CD14-positive monocyte (primary cell): ENCODE measurements at regions not wholly inside any gene's neighbourhood (a gene's known extent, or its start where the extent isn't known, plus 50 kb on each side); places are given as distances from the start of the nearest gene placed in this dataset.
A peak's percentile ranks its signal among the peaks of the same experiment; 100 is the strongest.

Experiments
- DNase-seq, 3 donors: peaks; one replicate each; pipeline ENCODE4 v3.0.0-alpha.2; 2011 to 2022
- H2AFZ ChIP-seq: 2 replicates; pipeline ENCODE4 v1.6.0; 2012; ENCODE audit warnings: mild to moderate bottlenecking, low read depth, low read length, inconsistent platforms; ENCODE audit not compliant: insufficient read depth, poor library complexity, severe bottlenecking
- H3K27ac ChIP-seq, 2 donors: 1 replicate in 1 of 2; 2 replicates in 1 of 2; pipeline ENCODE4 v1.5.1; 2012 to 2013; ENCODE audit warnings: low read length in 2 of 2, control low read depth in 1 of 2, inconsistent platforms in 1 of 2, low read depth in 1 of 2, mild to moderate bottlenecking in 1 of 2
- H3K27me3 ChIP-seq, 2 donors: one replicate each; pipeline versions ENCODE4 v1.6.0 to v1.6.1; 2011 to 2013; ENCODE audit warnings: low read length in 2 of 2; ENCODE audit not compliant: control insufficient read depth in 2 of 2, insufficient read depth in 2 of 2
- H3K36me3 ChIP-seq, 2 donors: replicated peaks in 1 of 2; 1 replicate in 1 of 2; 2 replicates in 1 of 2; pipeline versions ENCODE4 v1.5.1 to v1.6.1; 2012 to 2013; ENCODE audit warnings: low read length in 2 of 2, control low read depth in 1 of 2, inconsistent platforms in 1 of 2, mild to moderate bottlenecking in 1 of 2; ENCODE audit not compliant: insufficient read depth in 2 of 2, control insufficient read depth in 1 of 2
- H3K4me1 ChIP-seq, 2 donors: 1 replicate in 1 of 2; 2 replicates in 1 of 2; pipeline versions ENCODE4 v1.5.1 to v1.6.1; 2012 to 2013; ENCODE audit warnings: low read length in 2 of 2, control low read depth in 1 of 2, inconsistent platforms in 1 of 2, mild to moderate bottlenecking in 1 of 2, moderate library complexity in 1 of 2; ENCODE audit not compliant: insufficient read depth in 2 of 2, control insufficient read depth in 1 of 2
- H3K4me2 ChIP-seq: replicated peaks from 2 replicates; pipeline ENCODE3; 2012; ENCODE audit warnings: low read length, moderate library complexity, mild to moderate bottlenecking; ENCODE audit not compliant: poor library complexity, severe bottlenecking; ENCODE audit errors: extremely low read depth
- H3K4me3 ChIP-seq, 3 experiments: fragments of 200-600 bp in 1 of 3; sonication (generic) in 1 of 3; replicated peaks in 1 of 3; 1 replicate in 2 of 3; 2 replicates in 1 of 3; pipeline ENCODE4 v1.5.1; 2011 to 2013; ENCODE audit warnings: low read length in 3 of 3, mild to moderate bottlenecking in 3 of 3, control low read depth in 2 of 3, low read depth in 2 of 3, inconsistent platforms in 1 of 3, moderate library complexity in 1 of 3
- H3K79me2 ChIP-seq: 2 replicates; pipeline ENCODE4 v1.6.0; 2012; ENCODE audit warnings: mild to moderate bottlenecking, control low read depth, inconsistent platforms, low read length, moderate library complexity; ENCODE audit not compliant: insufficient read depth
- H3K9ac ChIP-seq: 2 replicates; pipeline ENCODE4 v1.6.0; 2017; ENCODE audit warnings: low read length, mild to moderate bottlenecking; ENCODE audit not compliant: insufficient read depth, poor library complexity, severe bottlenecking
- H3K9me3 ChIP-seq, 2 donors: replicated peaks in 1 of 2; 1 replicate in 1 of 2; 2 replicates in 1 of 2; pipeline versions ENCODE4 v1.5.1 to v1.6.1; 2012 to 2013; ENCODE audit warnings: low read length in 2 of 2, control low read depth in 1 of 2; ENCODE audit not compliant: control insufficient read depth in 1 of 2, insufficient read depth in 1 of 2
- H4K20me1 ChIP-seq: 2 replicates; pipeline ENCODE4 v1.6.0; 2012; ENCODE audit warnings: mild to moderate bottlenecking, low read length, control low read depth, moderate library complexity; ENCODE audit not compliant: insufficient read depth
- H3K27ac Mint-ChIP-seq, 7 donors: one replicate each; pipeline ENCODE4 v1.8.0; 2020; ENCODE audit warnings: mild to moderate bottlenecking in 7 of 7, mixed read lengths in 7 of 7, moderate library complexity in 6 of 7, inconsistent platforms in 2 of 7
- H3K27me3 Mint-ChIP-seq, 3 donors: one replicate each; pipeline ENCODE4 v1.8.0; 2021 to 2022; ENCODE audit warnings: low read depth in 3 of 3, mild to moderate bottlenecking in 3 of 3, mixed read lengths in 3 of 3, moderate library complexity in 3 of 3, inconsistent platforms in 1 of 3
- H3K36me3 Mint-ChIP-seq, 2 donors: one replicate each; pipeline ENCODE4 v1.8.0; 2020; ENCODE audit warnings: mixed read lengths in 2 of 2, inconsistent platforms in 1 of 2, mild to moderate bottlenecking in 1 of 2
- H3K4me1 Mint-ChIP-seq: one replicate; pipeline ENCODE4 v1.8.0; 2020; ENCODE audit warnings: mild to moderate bottlenecking, mixed read lengths
- H3K4me3 Mint-ChIP-seq, 2 donors: one replicate each; pipeline ENCODE4 v1.8.0; 2020; ENCODE audit warnings: mild to moderate bottlenecking in 2 of 2, mixed read lengths in 2 of 2, moderate library complexity in 1 of 2
- H3K9me3 Mint-ChIP-seq, 7 donors: one replicate each; pipeline ENCODE4 v1.8.0; 2020 to 2022; ENCODE audit warnings: mixed read lengths in 7 of 7, mild to moderate bottlenecking in 6 of 7, moderate library complexity in 6 of 7, inconsistent platforms in 2 of 7
- CTCF ChIP-seq: fragments of 200-600 bp; IDR thresholded peaks from one replicate; pipeline ENCODE4 v1.8.0; 2022; ENCODE audit warnings: antibody characterized with exemption, mild to moderate bottlenecking
- WGBS: methylation state at CpG from one replicate; pipeline ENCODE4 v1.1.5; 2013; ENCODE audit warnings: missing lambda C conversion rate; ENCODE audit not compliant: insufficient coverage; 5-methylcytosine and 5-hydroxymethylcytosine counted together
- intact Hi-C, 2 donors: fragments of 100-400 bp; cut with micrococcal nuclease; formaldehyde crosslinking; loops; one replicate each; pipeline versions ENCODE4 v1.15.0 to v1.15.1; 2023

- WGBS: 92% methylated on average over 6 of the region's 7 CpGs
- Histone ChIP-seq H3K79me2 (peaks cover 11% of the 10 kb centered on the region), H3K27ac (peak overlapping the region in 1 of 2 donors; percentile 17), H3K9ac (no peak overlapping the region), H4K20me1 (no peaks in the 10 kb centered on the region), H3K4me2 (no peak overlapping the region), H2AFZ (no peak overlapping the region), H3K36me3 (no peaks in the 10 kb centered on the region), H3K9me3 (no peaks in the 10 kb centered on the region), H3K4me1 (peaks cover 68 to 75% of the 10 kb centered on the region in 2 donors), H3K4me3 (no peak overlapping the region), H3K27me3 (no peaks in the 10 kb centered on the region)
- peaks cover 0 to 7% (median 0%) of the 10 kb centered on the region in 3 donors for H3K27me3 Mint-ChIP-seq
- no peak overlapping the region for H3K4me3 Mint-ChIP-seq
- no peak for TF ChIP-seq CTCF
- peaks cover 0 to 3% of the 10 kb centered on the region in 2 donors for H3K36me3 Mint-ChIP-seq
- intact Hi-C loops: loop anchor here (5.0 to 10.0 kb wide), 5 partner anchors 88 to 535 kb away; no protein-coding TSS in a partner anchor
- no peak for DNase-seq
- peak overlapping the region in 1 of 7 donors; percentile 26 for H3K27ac Mint-ChIP-seq
- peaks cover 0 to 2% (median 0%) of the 10 kb centered on the region in 7 donors for H3K9me3 Mint-ChIP-seq
- H3K4me1 Mint-ChIP-seq: peaks cover 44% of the 10 kb centered on the region
Observed at GRCh38 chr21:39009587-39010225, 173.5 kb downstream of the PSMG1 start.

GRCh38 chr21:39007985-39008384 is 175.3 kb downstream of the PSMG1 start:
- H3K27me3 Mint-ChIP-seq: peaks cover 0 to 7% (median 0%) of the 10 kb centered on the region in 3 donors
- peaks cover 0 to 3% of the 10 kb centered on the region in 2 donors for H3K36me3 Mint-ChIP-seq
- Histone ChIP-seq H3K4me3 (no peak overlapping the region), H3K4me1 (peaks cover 79 to 81% of the 10 kb centered on the region in 2 donors), H3K36me3 (no peaks in the 10 kb centered on the region), H2AFZ (no peak overlapping the region), H3K27ac (no peak overlapping the region), H3K27me3 (no peaks in the 10 kb centered on the region), H3K79me2 (peaks cover 3% of the 10 kb centered on the region), H3K9ac (no peak overlapping the region), H3K9me3 (no peaks in the 10 kb centered on the region), H4K20me1 (no peaks in the 10 kb centered on the region), H3K4me2 (no peak overlapping the region)
- intact Hi-C loops: loop anchor here (5.0 to 10.0 kb wide), 3 partner anchors 89 to 533 kb away; no protein-coding TSS in a partner anchor
- peak overlapping the region in 1 of 7 donors; percentile 31 for H3K27ac Mint-ChIP-seq
- no peak for DNase-seq
- 100% methylated on average over 1 of the region's 2 CpGs for WGBS
- no peak for TF ChIP-seq CTCF
- peaks cover 0 to 2% (median 0%) of the 10 kb centered on the region in 7 donors for H3K9me3 Mint-ChIP-seq
- peaks cover 54% of the 10 kb centered on the region for H3K4me1 Mint-ChIP-seq
- H3K4me3 Mint-ChIP-seq: no peak overlapping the region
